ENCODE measurements at regions not wholly inside any gene's neighbourhood (a gene's known extent, or its start where the extent isn't known, plus 50 kb on each side); places are given as distances from the start of the nearest gene placed in this dataset.

- TF ChIP-seq CTCF (IDR thresholded peaks at IDR 0.05) (no peak), ZFX (IDR thresholded peaks at IDR 0.05; ENCODE audit: borderline replicate concordance) (no peak)
Measured at GRCh38 chr5:53817183-53817582, 256.7 kb downstream of the NDUFS4 start.

Data from 22Rv1 (cell line).